Brain microvascular endothelial cell (primary cell): ENCODE measurements at regions not wholly inside any gene's neighbourhood (a gene's known extent, or its start where the extent isn't known, plus 50 kb on each side); places are given as distances from the start of the nearest gene placed in this dataset.

Experiments used
- DNase-seq: peaks from one replicate; pipeline ENCODE4 v3.0.0-alpha.2; 2020
- H3K27ac ChIP-seq: fragments of 250-450 bp; sonication (Bioruptor Pico); 2 replicates; pipeline ENCODE4 v1.5.1; 2020; ENCODE audit warnings: mild to moderate bottlenecking, moderate library complexity
- H3K27me3 ChIP-seq: fragments of 250-450 bp; sonication (Bioruptor Pico); replicated peaks from 2 replicates; pipeline ENCODE4 v1.5.1; 2020; ENCODE audit warnings: mild to moderate bottlenecking
- H3K36me3 ChIP-seq: fragments of 250-450 bp; sonication (Bioruptor Pico); replicated peaks from 2 replicates; pipeline ENCODE4 v1.5.1; 2020; ENCODE audit warnings: mild to moderate bottlenecking
- H3K4me3 ChIP-seq: 2 replicates; pipeline ENCODE4 v1.5.1; 2011; ENCODE audit warnings: low read depth, mild to moderate bottlenecking, control low read depth, low read length, moderate library complexity
- CTCF ChIP-seq: IDR thresholded peaks from 2 replicates; pipeline ENCODE4 v1.5.1; 2011; ENCODE audit warnings: low read depth, mild to moderate bottlenecking, moderate library complexity, low read length, control low read depth, inconsistent platforms; ENCODE audit errors: missing control alignments
- in situ Hi-C: cut with HindIII; loops from 2 replicates; pipeline ENCODE4 v1.10.0; 2017; ENCODE audit warnings: low sequenced_read_pairs, low pct_ligation_motif_present

- in situ Hi-C loops: no loop called here
Observed at GRCh38 chr17:59504821-59505220, 60.6 kb upstream of the DHX40 start.

GRCh38 chr17:59505610-59506276 is 59.7 kb upstream of the DHX40 start:
- DNase-seq: no peak
- in situ Hi-C loops: no loop called here
- TF ChIP-seq CTCF: no peak
- Histone ChIP-seq H3K27ac (no peak overlapping the region), H3K27me3 (no peaks in the 10 kb centered on the region), H3K4me3 (no peak overlapping the region), H3K36me3 (no peaks in the 10 kb centered on the region)

More at GRCh38 chr17:59504821-59505220, 60.6 kb upstream of the DHX40 start:
- no peaks in the 10 kb centered on the region for H3K27me3 ChIP-seq
- H3K27ac ChIP-seq: no peak overlapping the region
- H3K36me3 ChIP-seq: no peaks in the 10 kb centered on the region
- TF ChIP-seq CTCF: no peak
- DNase-seq: no peak
- no peak overlapping the region for H3K4me3 ChIP-seq

DNA sequence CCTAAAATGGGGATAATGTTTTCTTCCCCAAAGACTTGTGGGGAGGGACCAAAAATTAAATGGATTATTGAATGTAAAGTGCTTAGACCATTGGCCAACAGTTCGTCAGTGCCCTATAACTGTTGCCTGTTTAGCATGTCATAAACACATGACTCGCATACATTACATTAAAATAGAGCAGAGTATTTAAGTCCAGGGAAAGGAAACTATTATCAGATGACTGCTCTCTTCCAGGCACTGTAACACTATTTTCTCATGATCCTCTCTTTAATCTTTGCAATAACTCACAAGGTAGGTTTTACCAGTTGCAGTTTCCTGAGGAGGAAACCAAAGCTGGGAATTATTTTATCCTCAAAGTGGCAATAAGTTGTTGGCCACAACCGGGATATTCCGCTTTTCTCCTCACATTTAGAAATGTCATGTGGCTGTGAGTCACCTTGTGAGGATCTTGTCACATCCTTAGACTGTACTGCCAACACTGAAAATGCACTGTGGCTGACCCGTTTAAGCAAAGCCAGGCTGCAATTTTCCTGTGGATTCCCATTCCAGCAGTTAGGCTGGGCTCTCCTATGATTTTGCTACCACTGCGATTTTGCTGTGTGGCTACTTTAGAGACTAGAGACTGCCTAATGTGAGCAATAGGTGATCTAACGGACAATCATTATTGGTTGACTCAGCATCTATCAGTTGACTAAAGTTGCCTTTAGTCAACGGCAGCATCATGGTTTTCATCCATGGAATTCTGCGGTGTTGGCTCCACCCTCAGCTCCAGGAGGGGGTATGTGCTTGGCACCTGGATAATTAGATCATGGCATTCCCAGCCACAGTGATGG is 58.3 kb upstream of the DHX40 start:
- no peak for TF ChIP-seq CTCF
- in situ Hi-C loops: no loop called here
- Histone ChIP-seq H3K27me3 (no peaks in the 10 kb centered on the region), H3K4me3 (no peak overlapping the region), H3K36me3 (no peaks in the 10 kb centered on the region), H3K27ac (no peak overlapping the region)
- peak; percentile 23 for DNase-seq

DNA sequence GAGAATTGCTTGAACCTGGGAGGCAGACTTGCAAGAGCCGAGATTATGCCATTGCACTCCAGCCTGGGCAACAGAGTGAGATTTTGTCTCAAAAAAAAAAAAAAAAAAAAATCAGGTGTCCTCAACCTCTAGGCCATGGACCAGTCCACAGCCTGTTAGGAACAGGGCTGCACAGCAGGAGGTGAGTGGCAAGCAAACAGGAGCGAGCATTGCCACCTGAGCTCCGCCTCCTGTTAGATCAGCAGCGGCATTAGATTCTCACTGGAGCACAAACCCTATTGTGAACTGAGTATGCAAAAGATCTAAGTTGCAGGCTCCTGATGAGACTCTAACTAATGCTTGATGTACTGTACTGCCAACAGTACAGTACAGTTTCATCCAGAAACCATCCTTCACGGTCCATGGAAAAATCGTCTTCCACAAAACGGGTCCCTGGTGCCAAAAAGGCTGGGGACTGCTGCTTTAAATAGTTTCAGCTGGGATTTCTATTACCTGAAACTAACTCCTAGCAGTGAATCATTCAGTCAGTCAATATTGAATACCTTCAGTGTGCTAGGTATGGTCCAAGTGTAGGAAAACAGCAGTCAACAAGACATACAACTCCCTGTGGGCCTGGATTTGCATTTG is 56.3 kb upstream of the DHX40 start:
- H3K27me3 ChIP-seq: no peaks in the 10 kb centered on the region
- in situ Hi-C loops: no loop called here
- no peak for DNase-seq

GRCh38 chr17:59510611-59511010 is 54.8 kb upstream of the DHX40 start:
- TF ChIP-seq CTCF: no peak
- no peak for DNase-seq
- H3K27ac ChIP-seq: no peak overlapping the region
- H3K4me3 ChIP-seq: no peak overlapping the region
- no peaks in the 10 kb centered on the region for H3K36me3 ChIP-seq
- in situ Hi-C loops: no loop called here
- no peaks in the 10 kb centered on the region for H3K27me3 ChIP-seq

More for the DNA sequence above, 56.3 kb upstream of the DHX40 start:
- H3K27ac ChIP-seq: no peak overlapping the region
- no peaks in the 10 kb centered on the region for H3K36me3 ChIP-seq
- H3K4me3 ChIP-seq: no peak overlapping the region
- TF ChIP-seq CTCF: no peak
